GM19438 (cell line): ENCODE measurements at regions not wholly inside any gene's neighbourhood (a gene's known extent, or its start where the extent isn't known, plus 50 kb on each side); places are given as distances from the start of the nearest gene placed in this dataset.

ENCODE experiments used
- ATAC-seq: cut with Tn5 transposase; IDR thresholded peaks from one replicate; pipeline ENCODE4 v1.9.1; 2021; ENCODE audit warnings: low read depth; ENCODE audit not compliant: unreplicated experiment

DNA sequence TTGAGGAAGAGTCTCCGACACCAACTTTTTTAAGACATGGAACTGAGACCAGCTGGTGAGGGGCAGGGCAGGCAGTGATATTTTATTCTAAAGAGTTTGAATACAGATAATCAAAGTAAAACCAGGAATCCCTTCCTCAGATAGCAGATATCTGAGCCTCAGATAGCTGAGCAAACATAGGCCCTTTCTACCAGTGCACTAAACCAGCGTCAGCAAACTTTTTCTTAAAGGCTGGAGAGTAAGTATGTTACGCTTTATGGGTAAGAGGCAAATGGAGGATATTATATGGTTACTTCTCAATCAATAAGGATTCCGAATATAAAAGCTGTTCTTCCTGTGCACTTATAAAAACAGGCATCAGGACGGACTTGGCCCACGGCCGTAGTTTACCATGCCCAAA, 73.9 kb downstream of the WNT5A start:
- ATAC-seq, result no peak

DNA sequence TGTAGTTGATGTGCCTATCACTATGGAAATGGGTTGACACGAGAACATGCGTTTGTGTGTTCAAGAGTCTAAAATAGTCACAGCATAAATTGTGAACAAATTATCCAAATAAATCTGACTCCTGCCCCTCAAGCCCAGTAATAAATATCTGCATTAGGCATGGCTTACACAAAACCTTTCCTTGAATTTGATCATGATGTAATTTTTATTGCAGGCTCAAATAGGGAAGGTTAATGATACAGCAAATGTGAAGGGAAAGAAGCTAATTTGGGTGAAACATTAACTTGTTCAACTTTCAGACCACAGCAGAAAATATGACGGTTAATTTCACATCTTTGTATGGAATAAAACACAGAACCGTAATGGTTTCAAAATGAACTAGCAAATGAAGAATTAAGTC, 74.6 kb downstream of the WNT5A start:
- ATAC-seq, result no peak

DNA sequence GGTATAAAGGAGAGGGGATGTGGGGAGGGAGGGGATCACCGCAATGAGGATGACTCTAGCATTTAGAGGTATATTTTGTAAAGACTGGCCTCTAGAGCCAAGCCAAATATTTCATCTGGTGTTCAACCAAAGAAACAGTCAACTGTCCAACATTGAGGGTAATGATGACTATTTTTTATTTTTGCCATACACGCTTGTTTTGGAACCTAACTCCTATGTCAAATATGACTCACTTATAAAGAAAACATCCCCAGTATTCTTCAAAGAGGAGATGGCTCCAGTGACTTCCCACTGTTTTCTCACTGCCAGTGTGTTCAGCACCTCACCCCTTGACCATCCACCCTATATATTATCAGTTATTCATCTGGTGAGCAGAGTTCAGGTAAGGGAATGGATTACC, 77.3 kb downstream of the WNT5A start:
- ATAC-seq, result no peak

DNA sequence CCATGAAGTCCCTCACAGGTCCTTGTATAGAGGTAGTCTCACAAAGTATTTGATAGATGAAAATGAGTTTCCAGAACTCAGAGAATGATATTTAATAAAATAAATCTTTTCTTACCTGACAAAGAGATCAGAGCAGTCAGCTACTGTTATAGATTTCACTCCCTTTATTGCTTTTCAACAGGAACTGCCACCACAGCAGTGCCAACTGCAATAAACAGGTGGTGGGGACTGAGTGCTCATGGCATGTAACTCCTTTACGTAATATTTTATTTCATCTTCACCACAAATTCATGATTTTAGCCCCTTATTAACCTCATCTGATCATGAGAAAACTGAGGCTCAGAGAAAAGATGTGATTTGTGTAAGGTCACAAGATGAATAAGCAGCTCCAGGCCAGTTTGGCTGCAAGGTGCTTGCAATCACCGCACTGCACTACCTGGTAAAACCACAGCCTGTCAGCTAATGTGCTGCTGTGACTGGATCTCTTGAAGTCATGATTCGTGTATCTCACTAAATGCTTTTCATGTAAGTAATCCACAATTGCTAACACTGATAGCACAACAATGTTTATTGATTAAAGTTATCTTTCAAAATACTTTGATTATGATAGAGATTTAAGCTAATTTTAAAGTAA, 78.8 kb downstream of the WNT5A start:
- ATAC-seq, result no peak

DNA sequence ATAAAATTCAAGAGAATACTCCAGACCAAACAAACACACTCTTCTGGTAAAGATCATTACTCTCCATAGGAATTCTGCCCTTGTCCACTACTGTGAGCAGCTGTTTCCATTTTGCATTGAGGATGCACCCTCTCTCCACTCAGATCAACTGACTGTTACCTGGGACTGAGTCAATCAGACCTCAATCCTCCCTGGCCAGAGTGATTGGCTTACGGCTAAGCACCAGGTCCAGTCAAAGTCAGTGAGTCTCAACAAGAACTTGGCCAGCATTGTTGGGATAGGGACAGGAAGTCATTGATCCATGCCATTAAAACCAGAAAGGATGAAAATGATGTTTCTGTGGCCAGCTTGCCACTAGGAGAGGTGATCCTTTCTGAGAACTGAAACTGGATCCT, 79.7 kb downstream of the WNT5A start:
- ATAC-seq, result no peak

DNA sequence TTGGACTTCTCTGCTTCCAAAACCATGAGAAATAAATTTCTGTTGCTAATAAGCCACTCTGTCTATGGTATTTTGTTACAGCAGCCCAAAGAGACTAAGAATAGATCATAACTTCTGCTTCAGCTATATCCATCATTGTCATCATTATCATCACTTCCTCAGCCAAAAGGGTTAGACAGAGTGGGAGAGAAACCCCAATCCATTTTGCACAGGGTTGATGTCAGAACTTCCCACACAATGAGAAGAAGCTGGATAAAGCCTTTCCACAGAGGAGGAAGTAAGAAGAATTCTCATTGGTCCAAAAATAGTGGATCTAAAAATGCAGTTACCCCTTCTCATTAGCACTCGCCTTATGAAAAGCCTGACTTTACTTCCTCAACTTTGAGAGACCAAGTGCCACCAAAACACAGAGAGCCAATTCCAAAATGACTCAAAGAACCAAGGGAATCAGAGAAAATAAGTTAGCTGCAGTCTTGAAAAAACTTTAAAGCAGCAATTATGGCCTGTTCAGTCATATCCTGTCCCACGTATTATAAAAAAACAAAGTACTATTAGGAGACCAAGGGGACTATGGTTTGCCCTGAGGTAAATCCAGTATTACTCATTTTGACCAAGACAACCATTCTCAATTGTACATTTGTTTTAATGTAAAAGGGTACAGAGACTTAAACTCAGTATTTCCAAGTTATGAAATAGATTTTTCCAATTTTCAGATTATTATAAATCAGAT, 80.2 kb downstream of the WNT5A start:
- no peak for ATAC-seq

DNA sequence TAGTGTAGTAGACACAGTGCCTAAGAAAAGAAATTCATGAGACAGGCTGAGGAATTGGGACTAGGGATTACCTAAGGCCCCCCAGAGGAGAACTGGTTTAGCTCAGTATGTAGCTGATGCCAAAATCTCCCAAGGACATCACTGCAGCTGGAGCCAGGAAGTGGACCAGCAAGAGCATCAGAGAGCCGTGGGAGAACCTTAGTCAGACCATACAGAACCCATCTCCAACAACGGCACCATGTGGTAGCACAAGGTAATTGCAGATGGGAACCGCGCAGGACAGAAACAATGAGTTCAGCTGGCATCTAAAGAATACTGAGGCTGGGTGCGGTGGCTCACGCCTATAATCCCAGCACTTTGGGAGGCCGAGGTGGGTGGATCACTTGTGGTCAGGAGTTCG, 81.7 kb downstream of the WNT5A start:
- no peak for ATAC-seq

DNA sequence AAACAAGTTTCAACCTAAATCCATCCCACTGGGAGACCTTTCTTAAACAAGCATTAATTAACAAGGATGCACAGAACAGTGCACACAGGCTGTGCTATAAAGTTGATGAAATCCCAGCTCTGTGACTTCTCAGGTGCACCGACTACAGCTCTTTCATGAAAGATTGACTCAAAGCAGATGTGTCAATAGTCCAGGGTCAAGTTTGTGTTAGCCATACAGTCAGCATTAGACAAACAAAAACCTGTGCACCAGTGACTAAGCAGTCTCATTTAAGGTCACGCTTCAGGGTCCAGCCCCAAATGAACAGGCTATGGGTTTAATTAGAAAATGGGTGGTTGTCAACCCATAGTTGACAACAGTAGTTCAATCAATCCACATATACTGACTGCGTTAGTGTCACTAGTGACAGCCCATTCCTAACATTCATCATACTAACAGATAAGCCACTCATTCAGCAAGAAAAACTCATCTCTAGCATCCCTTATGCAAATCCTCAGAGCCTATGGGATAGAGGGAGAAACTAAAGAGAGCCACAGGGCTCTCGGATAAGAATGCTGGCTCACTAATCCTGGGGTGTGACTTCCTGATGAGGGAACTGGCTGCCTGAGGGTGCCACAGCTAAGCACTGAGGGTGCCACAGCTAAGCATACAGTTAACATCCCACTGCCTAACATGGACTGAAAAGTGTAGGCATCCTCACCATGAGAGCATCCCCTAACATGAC, 84.1 kb downstream of the WNT5A start:
- ATAC-seq, result no peak

DNA sequence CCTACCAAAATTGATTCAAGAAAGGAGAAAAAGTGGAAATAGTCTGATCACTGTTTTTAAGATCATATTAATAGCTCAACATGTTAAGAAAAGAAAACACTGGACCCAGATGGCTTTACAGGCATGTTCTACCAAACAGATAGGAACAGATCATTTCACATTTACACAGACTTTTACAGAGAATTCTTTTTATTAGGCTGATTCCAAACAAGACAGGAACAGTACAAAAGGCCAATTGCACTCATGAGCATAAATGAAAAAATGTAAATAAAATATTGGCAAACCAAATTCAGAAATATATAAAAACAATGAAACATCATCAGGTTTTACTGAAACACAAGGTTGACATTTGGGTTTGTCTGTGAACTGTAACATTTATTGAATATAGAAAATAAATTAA, 106.5 kb downstream of the WNT5A start:
- no peak for ATAC-seq

DNA sequence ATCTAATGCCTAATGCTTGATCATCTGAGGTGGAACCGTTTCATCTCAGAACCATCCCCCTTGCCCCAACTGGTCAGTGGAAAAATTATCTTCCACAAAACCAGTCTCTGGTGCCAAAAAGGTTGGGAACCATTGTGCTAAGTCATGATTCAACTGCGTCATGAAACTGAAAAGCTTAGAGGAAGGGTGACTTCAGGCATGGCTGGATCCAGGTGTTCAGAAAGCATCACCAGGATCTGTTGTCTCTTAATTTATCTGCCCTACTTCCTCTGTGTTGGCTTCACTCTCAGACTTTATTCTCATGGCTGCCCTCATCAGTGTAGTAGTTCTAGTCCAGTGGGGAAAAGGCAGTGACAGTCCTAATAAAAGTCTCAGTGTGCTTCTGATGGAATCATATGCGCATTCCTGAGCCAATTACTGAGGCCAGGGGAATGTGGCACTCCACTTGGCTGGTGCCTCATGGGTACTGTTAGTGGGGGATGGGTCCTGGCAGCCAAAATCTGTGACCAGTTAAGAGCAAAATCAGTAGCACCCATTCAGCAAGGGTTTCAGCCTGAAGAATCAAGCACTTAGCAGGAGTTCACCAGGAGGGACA, 110.3 kb downstream of the WNT5A start:
- ATAC-seq, result no peak

DNA sequence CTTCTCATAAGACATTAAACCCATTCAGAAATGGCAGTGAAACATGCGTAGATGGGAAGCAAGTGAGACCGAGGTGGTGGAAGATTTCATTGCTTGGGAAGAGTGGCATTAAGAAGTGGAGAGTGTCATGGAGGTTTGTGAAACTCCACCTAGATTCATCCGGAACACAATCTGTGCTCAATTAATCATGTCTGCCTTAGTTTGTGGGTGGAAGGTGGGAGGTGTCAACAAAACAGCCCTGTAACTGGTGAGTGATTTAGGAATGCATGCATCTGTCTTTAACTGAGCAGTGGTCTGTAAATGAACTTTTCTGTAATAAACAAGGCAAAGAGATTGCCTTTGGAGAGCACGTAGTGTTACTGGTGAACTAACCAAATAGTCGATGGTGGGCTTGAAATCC, 113.7 kb downstream of the WNT5A start:
- ATAC-seq, result no peak

DNA sequence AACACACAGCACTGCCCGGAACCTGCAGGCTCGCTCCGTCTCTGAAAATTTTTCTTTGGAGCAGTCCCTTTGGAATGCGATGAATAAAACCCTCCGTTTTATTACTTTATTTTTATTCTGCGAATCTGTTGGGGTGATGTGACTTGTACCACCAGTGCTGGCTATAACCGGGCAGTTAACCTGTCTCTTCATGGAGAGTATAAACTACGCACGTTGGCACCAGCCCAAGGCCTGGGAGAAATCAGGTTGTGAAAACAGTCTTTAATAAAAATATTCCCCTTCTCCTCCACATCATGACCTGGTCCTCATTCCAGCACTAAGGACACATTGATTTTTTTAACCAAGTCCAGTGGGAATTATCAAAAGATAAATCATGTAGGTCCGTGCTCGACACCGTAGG, 116.8 kb downstream of the WNT5A start:
- ATAC-seq, result no peak

DNA sequence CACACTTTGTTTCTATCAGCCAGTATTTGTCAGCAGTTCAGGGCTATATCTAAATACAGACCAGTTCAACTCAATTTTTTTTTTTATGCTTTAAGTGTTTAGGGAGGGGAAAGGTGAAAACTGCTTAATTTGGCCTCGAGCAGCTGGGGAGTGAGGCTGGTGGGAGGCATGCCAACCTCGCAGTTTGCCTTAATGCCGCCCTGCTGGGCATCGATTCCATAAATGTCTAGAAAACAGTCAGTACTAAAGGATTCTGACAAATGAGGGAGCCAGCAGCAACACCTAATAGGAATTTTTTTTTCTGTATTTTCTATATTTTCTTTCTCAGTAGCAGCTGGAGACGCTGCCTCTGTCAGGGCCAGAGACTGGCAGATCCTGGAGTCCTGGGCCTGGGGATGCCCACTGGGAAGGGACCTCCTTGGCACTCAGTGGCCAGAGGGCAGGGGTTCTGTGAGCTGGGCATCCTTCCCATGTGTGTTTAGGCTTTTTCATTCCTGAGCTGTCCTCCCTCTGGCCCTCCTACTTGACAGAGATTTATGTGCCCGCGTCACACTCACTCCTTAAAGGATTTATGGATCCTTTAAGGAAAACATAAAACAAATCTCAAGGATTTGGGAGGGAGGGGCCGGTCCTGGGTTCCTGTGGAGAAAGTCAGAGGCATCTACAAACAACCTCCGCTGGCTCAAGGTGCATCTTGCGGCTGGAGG, 117.8 kb downstream of the WNT5A start:
- ATAC-seq, result no peak

DNA sequence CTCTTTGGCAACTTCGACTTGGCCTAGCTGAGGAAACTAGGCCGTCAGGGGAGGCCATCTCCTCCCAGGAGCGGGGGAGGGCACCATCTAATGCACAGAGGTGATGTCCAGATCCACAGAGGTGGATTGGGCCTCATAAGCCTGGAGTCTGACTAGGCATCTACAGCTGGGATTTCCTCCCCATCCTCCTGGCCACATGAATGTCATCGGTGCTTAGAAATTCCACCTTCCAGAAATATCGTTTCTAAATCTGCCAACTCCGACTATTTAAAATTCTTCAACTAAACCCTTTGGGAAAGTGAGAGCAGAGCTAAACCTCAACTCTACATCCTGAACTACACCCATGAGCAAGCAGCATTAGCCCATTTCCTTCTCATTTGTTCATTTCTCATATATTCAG, 118.7 kb downstream of the WNT5A start:
- no peak for ATAC-seq

DNA sequence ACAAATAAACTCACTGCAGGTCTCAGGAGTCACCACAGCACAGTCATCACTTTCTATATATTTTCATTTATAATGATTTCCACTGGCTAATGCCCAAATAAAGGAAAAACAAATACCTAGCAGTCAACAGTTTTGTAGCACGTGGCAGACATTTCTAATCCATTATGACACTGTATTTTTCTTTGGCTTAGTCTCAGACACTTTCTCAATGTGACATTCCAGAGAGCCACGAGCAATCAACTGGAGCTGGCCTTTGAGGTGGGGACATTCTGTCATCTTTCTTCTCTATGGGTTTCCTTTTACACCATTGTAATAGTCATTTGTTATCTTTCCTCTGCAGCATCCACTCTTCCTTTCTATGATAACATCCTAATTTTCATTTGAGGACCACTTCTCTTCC, 119.7 kb downstream of the WNT5A start:
- ATAC-seq, result no peak

DNA sequence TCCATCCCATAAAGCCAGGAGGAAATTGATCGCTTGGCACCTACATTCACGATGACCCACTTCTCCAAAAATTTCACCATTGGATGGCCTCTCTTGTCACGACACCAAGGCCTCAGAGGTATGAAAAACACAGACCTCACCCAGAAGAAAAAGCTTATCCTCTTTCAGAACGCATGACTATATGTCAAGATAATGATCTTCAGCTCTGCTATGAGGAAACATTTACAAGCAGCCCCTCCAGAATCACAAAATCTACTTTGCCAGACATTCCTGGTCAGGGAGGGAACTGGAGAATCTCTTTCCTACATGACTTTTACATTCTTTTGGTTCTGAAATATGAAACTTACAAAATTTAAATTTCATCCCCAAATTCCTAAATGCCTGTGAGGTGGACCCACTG, 122.7 kb downstream of the WNT5A start:
- ATAC-seq, result no peak

DNA sequence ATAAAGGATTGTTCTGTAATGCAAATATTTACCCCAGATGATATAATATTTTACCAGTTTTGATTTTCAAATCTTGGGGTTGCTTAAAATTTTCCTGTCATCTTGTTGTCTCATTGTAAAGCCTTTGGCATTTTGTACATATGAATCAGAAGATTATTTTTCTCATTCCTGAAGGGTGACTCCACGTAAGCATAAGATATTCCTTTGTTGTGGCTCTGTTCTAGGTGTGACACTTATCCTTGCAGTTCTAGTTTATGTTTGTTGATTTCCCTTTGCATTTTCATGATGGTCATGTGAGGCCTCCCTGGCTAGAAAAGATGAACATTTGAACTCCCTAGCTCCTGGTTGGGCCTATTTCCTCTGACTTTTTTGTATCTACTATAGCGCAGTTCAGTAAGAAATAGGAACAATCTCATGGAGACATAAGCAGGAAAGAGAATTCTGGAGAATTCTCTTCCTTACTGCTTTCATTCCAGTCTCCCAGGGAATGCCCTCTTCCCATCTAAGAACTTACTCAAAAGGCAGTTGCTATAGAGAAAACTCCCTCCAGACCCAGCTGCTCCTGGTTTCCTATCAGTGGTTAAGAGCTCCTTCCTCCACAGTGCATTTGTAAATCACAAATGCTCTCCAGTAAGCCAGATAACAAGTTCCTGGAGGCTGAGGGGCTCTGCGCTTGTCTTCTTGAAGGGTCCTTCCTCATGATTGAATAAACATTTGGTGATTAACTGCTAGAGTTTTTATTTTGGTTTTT, 124.7 kb downstream of the WNT5A start:
- ATAC-seq, result no peak

DNA sequence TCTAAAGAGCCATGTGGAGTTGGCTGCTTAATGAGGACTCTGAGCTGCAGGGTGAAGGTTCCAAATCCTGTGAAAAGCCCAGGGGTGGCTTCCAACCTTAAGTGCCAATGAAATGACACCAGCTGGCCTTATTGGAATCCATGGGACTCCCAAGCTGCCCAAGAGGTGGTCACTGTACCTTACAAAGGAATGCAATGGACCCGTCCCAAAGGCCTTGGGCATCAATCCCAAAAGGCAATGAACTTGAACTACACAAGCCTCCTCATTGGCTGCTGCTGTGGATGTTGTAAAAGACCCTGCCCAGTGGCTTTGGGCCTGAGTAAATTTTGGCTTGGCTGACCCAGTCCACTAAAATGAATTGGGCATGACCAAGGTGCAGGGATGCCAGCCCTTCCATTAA, 129.3 kb downstream of the WNT5A start:
- ATAC-seq, result no peak

DNA sequence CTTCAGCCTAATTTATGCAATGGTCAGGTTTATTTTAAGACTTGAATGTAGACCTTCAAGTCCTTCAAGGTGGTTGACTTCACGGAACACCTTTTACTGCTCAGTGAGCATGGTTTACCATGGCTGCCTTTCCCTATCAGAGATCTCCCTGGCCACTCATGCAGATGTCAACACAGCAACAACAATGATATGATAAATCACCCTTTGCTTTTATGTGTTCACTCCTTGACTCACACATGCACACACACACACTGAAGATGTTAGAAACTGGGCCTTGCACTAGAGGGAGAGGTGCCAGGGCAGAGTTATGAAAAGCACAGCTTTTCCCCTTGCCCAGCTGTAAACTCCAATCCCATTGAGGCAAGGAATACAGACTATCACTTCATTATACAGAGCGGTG, 134.4 kb downstream of the WNT5A start:
- no peak for ATAC-seq

DNA sequence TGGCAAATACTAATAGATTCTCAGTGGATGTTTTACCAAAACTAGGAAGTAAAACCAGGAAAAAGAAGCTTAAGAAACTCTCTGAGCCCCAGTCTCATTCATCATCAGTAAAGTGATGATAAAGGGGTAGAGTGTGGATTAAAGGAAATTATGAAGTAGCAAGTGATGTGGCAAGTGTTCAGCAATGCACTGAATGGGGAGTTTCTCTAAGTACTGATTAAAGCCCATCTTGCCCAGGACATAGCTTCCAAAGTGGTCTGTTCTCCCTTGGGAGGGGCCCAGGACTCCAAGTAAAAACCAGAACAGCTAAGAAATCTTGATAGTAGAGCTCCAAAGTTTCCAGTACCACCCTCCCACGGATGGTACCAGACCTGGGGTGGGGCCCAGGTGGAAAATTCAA, 137.3 kb downstream of the WNT5A start:
- no peak for ATAC-seq
